ENCODE measurements at regions not wholly inside any gene's neighbourhood (a gene's known extent, or its start where the extent isn't known, plus 50 kb on each side); places are given as distances from the start of the nearest gene placed in this dataset.
"Not testable (repeated sequence)": the region's sequence is repeated elsewhere in the genome, so short reads cannot be mapped to it uniquely, and the experiment has no call there.

GRCh38 chr18:46229641-46230040, 125.5 kb downstream of the HAUS1 start:
- DNase-seq, result not testable (repeated sequence)

DNA sequence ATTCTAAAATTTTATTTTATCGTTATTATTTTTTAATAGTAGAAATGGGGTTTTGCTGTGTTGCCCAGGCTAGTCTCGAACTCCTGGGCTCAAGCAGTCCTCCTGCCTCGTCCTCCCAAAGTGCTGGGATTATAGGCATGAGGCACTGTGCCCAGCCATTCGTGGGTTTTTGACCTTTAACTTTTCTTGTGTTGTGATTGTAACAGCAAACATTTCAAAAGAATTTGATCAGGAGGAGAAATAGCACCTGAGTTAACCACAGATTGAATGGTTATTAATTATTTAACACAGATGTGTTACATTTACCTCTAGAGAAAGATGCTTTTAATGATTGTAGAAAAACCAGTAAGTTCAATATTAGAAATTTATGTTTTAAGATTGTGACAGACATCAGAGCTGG, 132.0 kb downstream of the HAUS1 start:
- DNase-seq, result no peak

DNA sequence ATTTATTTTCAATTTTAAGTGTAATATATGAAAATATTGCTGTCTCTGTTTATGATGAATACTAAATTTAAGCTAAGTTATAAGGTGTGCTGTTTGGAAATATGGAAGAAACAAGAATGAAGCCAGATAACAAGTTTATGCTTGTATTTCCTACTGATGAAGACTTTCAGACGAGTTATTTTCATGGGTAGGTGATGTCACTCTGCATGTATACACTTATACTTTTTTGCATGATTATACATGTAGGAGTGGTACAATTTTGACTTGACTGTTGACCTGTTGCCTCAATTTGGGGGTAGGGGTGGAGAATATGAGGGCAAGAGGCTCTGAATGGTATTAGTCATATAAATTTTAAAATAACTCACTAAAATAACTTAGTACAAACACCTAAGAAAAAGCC, 133.7 kb downstream of the HAUS1 start:
- no peak for DNase-seq

DNA sequence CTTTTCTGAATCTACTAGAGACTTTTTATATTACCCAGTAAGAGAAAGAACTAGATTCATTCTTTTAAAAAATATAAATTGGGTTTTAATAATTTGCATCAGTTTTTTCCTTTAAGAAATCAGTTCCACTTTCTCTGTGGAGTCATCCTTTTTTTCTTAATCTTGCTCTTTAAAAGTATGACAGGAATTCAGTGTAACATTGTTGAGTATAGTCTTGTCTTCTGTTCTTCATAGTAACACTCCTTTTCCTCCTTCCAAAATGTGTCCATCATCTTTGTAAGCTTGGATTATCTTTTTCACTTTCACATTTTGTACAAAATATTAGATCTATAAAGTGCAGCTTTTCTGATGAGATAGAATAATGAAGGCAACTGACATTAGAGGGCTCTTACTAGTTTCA, 135.4 kb downstream of the HAUS1 start:
- no peak for DNase-seq

DNA sequence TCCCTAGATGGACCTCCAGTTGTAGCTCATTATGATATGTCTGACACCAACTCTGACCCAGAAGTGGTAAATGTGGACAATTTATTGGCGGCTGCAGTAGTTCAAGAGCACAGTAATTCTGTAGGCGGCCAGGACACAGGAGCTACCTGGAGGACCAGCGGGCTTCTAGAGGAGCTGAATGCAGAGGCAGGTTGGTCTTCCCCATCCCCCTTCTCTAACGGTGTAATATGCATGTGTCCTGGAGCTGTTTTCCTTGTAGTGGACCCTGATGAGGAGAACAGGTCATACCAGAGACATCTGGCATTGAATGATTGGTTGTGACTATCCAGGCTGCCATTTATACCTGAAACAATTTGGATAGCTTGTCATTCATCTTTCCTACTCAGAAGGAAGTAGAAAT, 135.8 kb downstream of the HAUS1 start:
- DNase-seq, result no peak

DNA sequence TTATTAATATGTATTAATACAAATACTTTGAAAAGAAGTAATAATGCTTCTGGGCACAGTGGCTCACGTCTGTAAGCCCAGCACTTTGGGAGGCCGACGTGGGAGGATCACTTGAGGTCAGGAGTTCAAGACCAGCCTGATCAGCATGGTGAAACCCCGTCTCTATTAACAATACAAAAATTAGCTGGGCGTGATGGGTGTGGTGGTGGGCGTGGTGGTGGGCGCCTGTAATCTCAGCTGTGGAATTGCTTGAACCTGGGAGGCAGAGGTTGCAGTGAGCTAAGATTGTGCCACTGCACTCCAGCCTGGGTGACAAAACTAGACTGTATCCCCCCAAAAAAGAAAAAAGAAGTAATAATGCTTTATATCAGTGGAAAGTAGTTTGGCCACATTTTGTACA, 137.2 kb downstream of the HAUS1 start:
- DNase-seq, result not testable (repeated sequence)

DNA sequence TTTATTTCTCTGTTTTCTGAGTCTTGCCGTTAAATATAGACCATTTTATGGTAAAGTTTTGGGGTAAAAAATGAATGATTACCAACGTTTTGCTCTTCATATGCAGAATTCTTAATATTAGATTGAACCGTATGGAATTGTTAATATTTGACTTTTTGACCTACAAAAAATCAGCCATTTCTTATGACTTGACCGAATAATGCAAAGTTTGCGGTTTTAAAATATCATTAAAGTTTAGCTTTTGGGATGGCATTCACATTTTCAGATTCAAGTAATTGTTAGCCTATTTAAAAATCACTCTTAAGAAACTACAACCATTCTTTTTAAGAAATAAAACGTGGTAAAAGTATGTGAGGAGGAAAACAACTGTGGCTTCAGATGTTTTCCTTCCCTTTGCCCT, 138.0 kb downstream of the HAUS1 start:
- no peak for DNase-seq

DNA sequence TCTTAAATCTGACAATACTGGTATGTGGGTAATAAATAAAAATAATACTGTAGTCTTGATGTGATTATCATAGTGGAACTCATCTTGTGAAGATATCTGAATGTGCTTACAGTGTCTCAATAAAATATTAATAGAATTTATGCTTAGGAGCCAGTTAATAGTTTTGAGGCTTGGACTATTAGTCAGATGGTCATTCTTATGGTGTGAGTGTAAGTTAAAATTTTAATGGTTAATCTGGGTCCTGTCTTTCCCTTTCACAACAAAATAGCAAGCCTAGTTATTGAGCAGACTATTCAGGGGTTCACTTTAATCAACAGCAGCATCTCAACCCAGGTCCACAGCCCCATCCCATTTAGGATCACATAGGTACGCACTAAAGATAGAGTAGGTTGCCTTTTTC, 138.9 kb downstream of the HAUS1 start:
- DNase-seq, result no peak

GRCh38 chr18:46243673-46244072, 139.5 kb downstream of the HAUS1 start:
- DNase-seq, result no peak

DNA sequence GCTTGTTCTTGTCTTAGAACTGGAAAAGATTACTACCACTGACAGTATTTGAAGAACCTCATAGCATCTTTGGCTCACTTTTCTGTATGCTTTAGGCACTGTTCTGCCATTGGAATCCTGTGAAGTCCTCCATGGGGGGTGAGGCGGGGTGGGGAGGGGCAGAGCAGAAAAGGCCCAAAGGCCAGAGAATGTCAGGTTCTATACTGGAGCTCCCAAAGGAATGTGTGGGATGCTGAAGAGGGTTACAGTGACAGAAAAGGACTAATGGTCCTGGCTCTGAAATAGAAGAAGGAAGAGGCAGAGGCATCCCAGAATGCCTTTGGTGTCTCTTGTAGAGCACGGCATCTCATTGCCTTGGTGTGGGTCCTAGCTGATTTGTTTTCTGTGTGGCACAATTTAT, 141.9 kb downstream of the HAUS1 start:
- DNase-seq, result no peak

- no peak for DNase-seq
These were observed 143.8 kb downstream of the HAUS1 start for GRCh38 chr18:46247942-46248341.

DNA sequence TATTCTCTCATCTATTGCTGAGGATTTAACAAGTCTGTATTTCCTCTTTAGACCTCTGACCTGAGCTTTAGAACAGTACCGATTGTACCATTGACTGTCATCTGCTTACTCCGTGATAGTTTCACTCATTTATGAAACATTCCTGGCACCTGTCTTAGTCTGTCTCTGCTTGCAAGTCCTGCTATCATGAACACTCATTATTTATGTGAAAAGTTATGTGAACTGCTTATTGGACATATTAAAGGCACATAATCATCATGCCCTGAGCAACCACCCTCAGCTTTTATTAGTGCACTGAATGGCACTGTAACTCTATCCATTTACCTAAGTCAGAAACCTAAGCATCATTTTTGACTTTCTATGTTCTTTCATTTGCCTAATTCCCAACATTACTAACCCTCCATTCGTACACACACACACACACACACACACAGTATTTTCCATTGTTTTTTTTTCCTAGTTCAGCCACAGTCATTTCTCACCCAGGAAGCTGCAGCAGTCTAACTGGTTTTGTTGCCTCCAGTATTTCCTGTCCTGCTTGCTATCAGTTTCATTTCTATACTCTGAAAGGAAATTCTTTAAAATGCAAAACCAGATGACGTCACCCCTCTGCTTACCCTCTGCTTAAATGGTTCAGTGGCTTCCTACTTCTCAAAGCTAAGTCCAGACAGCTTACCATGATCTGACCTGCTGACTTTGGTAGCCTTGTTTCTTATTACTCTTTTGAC, 146.1 kb downstream of the HAUS1 start:
- peak; percentile 98 for DNase-seq

GRCh38 chr18:46250812-46251173, 146.6 kb downstream of the HAUS1 start:
- DNase-seq, result no peak

DNA sequence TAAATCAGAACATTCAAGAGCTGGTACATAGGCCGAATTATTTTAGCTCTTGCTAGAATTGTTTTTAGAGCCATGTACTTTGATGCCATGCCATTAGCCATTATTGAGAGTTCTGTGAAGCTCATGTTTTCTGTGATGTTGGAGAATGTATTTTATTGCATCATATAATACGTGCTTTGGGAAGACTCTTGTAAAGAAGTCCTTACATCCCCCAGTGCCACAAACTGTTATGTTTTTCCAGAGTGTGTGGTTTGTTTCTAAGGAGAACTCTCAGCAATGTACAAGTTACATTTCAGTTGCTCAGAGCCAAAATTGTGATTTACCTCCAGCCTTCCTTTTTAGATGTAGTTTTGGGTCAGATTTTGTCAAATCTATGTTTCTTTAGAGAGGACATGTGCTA, 148.6 kb downstream of the HAUS1 start:
- no peak for DNase-seq

DNA sequence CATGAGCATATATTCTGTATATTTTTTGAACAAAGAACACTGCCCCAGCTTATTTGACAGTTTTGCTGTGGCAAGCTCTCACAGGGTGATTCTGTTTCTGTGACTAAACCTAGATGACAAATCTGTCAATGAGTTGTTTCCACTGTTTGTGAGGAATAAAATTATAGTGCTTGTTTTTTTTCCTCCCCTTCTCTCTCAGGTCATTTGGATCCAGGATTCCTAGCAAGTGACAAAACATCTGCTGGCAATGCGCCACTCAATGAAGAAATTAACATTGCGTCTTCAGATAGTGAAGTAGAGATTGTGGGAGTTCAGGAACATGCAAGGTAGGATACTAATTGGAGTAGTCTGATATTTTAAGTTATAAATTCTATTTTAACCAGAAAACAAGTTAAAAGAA, 149.3 kb downstream of the HAUS1 start:
- DNase-seq, result no peak

DNA sequence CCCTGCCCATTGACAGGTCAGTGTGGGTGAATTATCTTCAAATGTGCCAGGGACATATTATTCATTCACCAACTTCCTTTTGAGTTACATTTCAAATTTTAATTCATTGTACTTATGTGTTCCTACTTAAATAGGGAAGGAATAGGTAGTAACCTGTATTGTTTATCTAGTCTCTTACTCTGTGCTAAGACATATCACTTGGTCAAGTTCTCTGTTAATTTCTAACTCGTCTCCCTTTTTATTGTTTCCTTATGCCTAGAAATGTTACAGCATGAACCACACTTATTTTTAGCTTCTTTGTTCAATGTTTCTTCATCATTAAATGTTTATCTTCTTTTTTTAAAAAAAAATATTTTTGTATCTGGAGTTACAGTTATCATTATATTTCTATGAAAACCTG, 151.9 kb downstream of the HAUS1 start:
- no peak for DNase-seq

DNA sequence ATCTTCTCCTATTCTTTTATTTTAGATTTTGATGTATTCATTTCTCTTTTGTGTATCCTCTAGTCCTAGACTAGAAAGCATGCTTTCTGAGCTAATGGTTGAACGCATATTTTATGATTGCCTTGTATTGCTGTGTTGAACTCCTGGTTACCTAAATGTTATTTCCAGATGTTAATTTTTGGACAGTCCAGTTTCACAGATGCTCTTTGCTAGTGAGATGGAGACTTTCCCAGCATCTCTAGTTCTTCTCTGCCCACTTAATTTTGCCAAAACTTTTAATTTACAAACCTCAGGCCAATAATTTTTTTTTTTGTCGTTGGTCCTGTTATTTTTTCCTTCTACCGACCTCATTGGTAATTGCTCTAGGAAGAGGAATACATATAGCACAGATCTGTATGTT, 153.2 kb downstream of the HAUS1 start:
- no peak for DNase-seq

- no peak for DNase-seq
These were observed 156.1 kb downstream of the HAUS1 start for GRCh38 chr18:46260016-46260878.

DNA sequence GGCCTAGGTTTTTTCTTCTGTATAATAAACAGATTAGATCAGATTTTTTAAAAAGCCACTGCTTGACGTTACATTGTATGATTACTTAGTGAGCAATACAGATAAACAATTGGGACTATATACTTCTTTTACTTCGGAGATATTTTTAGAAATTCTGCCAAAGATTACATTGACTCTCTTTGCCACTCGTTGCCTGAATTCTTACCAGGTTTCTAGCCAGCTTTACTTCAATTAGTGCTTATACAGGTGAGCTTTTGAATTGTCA, 156.6 kb downstream of the HAUS1 start:
- DNase-seq, result no peak

GRCh38 chr18:46261799-46262198, 157.6 kb downstream of the HAUS1 start:
- no peak for DNase-seq

GRCh38 chr18:46262856-46263255, 158.7 kb downstream of the HAUS1 start:
- no peak for DNase-seq

GRCh38 chr18:46264255-46264654, 160.1 kb downstream of the HAUS1 start:
- DNase-seq, result peak; percentile 1

- no peak for DNase-seq
These were observed 161.3 kb downstream of the HAUS1 start for GRCh38 chr18:46265196-46266156.

DNA sequence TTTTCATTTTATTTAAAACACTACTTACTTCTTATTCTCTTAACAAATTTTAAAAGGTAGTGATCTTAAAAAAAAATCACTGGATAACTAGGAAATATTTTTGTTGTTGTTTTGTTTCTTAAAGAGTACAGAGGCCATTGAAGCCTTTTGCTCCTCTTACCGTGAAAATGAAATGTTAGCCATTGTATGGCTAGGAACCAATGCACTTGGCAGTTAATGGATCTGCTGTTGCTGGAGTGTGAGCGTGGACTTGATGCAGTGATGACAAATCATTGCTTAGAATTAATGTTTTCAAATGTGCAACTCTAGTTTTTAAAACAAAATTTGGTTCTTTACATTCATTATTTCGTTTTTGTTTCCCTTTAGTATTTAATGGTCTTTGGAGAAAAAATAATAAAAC, 162.3 kb downstream of the HAUS1 start:
- no peak for DNase-seq
